ENCODE measurements at regions not wholly inside any gene's neighbourhood (a gene's known extent, or its start where the extent isn't known, plus 50 kb on each side); places are given as distances from the start of the nearest gene placed in this dataset.

DNA sequence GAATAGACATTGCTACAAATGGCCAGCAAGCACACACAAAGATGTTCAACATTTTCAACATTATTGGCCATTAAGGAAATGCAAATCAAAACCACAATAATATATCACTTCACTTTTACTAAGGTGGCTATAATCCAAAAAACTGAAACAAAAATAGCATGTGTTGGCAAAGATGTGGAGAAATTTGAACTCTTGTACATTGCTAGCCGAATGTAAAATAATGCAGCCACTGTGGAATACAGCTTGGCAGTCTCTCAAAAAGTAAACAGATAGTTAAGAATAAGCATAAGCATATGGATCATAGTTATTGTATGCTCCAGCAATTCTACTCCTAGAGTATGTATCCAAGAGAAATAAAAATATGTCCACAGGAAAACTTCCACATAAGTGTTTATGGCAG is 192.5 kb downstream of the EN1 start:
- TF ChIP-seq CTCF (IDR thresholded peaks at IDR 0.05) (no peak), POLR2A (IDR thresholded peaks at IDR 0.05) (no peak)
